Stimulated activated CD8-positive, alpha-beta memory T cell treated with anti-CD3 and anti-CD28 coated beads, Interleukin-12 subunit alpha, Interleukin-12 subunit beta, amount 100 ng/mL, for 1 hour (primary cell): ENCODE measurements at regions not wholly inside any gene's neighbourhood (a gene's known extent, or its start where the extent isn't known, plus 50 kb on each side); places are given as distances from the start of the nearest gene placed in this dataset.
"Not testable (repeated sequence)": the region's sequence is repeated elsewhere in the genome, so short reads cannot be mapped to it uniquely, and the experiment has no call there.

Experiments used
- DNase-seq: peaks from one replicate; pipeline ENCODE4 v3.0.0-alpha.2; 2020; ENCODE audit warnings: low read depth

GRCh38 chr1:29557701-29558600 lies 321.6 kb downstream of the PTPRU start:
- no peak for DNase-seq

GRCh38 chr1:29557066-29557465 lies 320.7 kb downstream of the PTPRU start:
- DNase-seq, result no peak

- no peak for DNase-seq
Observed at GRCh38 chr1:29556657-29557056, 320.3 kb downstream of the PTPRU start.

GRCh38 chr1:29555043-29555620 lies 318.8 kb downstream of the PTPRU start:
- DNase-seq, result no peak

- no peak for DNase-seq
Observed at GRCh38 chr1:29554208-29554778, 318.0 kb downstream of the PTPRU start.

- no peak for DNase-seq
Observed at GRCh38 chr1:29551123-29551936, 315.0 kb downstream of the PTPRU start.

- DNase-seq, result no peak
Observed at GRCh38 chr1:29550119-29550841, 314.0 kb downstream of the PTPRU start.

GRCh38 chr1:29549728-29550118 lies 313.4 kb downstream of the PTPRU start:
- not testable (repeated sequence) for DNase-seq

- no peak for DNase-seq
Observed at GRCh38 chr1:29549001-29549400, 312.7 kb downstream of the PTPRU start.

- no peak for DNase-seq
Observed at GRCh38 chr1:29548091-29548490, 311.8 kb downstream of the PTPRU start.

- no peak for DNase-seq
Observed at GRCh38 chr1:29547300-29547699, 311.0 kb downstream of the PTPRU start.

GRCh38 chr1:29546496-29546895 lies 310.2 kb downstream of the PTPRU start:
- no peak for DNase-seq

GRCh38 chr1:29544406-29544805 lies 308.1 kb downstream of the PTPRU start:
- no peak for DNase-seq

GRCh38 chr1:29543586-29543985 lies 307.3 kb downstream of the PTPRU start:
- DNase-seq, result no peak

GRCh38 chr1:29542548-29542947 lies 306.2 kb downstream of the PTPRU start:
- DNase-seq, result no peak

- no peak for DNase-seq
Observed at GRCh38 chr1:29541631-29542030, 305.3 kb downstream of the PTPRU start.

GRCh38 chr1:29540801-29541357 lies 304.6 kb downstream of the PTPRU start:
- no peak for DNase-seq

- no peak for DNase-seq
Observed at GRCh38 chr1:29539971-29540370, 303.6 kb downstream of the PTPRU start.

GRCh38 chr1:29538586-29538985 lies 302.3 kb downstream of the PTPRU start:
- DNase-seq, result no peak

GRCh38 chr1:29532751-29533150 lies 296.4 kb downstream of the PTPRU start:
- no peak for DNase-seq

GRCh38 chr1:29532285-29532684 lies 296.0 kb downstream of the PTPRU start:
- DNase-seq, result no peak
